ENCODE measurements at regions not wholly inside any gene's neighbourhood (a gene's known extent, or its start where the extent isn't known, plus 50 kb on each side); places are given as distances from the start of the nearest gene placed in this dataset.
"Not testable (repeated sequence)": the region's sequence is repeated elsewhere in the genome, so short reads cannot be mapped to it uniquely, and the experiment has no call there.

DNA sequence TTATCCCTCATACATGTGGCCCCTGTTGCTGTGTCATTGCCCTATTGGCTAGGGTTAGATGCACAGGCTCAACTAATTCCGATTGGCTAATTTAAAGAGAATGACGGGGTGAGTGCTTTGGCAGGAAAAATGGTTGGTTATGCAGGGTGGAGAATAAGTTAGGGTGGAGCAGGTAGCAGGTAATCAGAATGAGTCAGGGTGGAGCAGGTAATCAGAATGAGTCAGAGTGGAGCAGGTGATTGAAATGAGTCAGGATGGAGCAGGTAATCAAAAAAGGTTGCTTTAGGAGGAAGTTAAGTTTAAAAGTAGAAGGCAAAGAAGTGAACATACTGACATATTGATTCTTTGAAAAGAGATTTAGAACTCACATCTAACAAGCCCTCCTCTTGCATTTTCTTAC is 513.5 kb downstream of the EDEM1 start:
- TF ChIP-seq, protein P1, sequence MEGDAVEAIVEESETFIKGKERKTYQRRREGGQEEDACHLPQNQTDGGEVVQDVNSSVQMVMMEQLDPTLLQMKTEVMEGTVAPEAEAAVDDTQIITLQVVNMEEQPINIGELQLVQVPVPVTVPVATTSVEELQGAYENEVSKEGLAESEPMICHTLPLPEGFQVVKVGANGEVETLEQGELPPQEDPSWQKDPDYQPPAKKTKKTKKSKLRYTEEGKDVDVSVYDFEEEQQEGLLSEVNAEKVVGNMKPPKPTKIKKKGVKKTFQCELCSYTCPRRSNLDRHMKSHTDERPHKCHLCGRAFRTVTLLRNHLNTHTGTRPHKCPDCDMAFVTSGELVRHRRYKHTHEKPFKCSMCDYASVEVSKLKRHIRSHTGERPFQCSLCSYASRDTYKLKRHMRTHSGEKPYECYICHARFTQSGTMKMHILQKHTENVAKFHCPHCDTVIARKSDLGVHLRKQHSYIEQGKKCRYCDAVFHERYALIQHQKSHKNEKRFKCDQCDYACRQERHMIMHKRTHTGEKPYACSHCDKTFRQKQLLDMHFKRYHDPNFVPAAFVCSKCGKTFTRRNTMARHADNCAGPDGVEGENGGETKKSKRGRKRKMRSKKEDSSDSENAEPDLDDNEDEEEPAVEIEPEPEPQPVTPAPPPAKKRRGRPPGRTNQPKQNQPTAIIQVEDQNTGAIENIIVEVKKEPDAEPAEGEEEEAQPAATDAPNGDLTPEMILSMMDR (conservative IDR thresholded peaks at IDR 0.05) = not testable (repeated sequence)
- TF ChIP-seq EZH2 (IDR thresholded peaks at IDR 0.05; ENCODE audit: low read depth) = not testable (repeated sequence)
